SU-DHL-6 (cell line): ENCODE measurements at regions not wholly inside any gene's neighbourhood (a gene's known extent, or its start where the extent isn't known, plus 50 kb on each side); places are given as distances from the start of the nearest gene placed in this dataset.

ENCODE experiments used
- H2AFZ ChIP-seq: fragments of 200-600 bp; sonication (generic); 2 replicates; pipeline ENCODE4 v1.6.1; 2014; ENCODE audit warnings: low read depth, mild to moderate bottlenecking, moderate library complexity, mixed read lengths, antibody characterized with exemption, low read length; ENCODE audit not compliant: severe bottlenecking
- H3F3A ChIP-seq: fragments of 200-600 bp; shearing (Covaris generic); 2 replicates; pipeline ENCODE4 v1.6.0; 2016; ENCODE audit warnings: antibody characterized with exemption, mild to moderate bottlenecking; ENCODE audit not compliant: insufficient read depth
- H3K27ac ChIP-seq: fragments of 200-600 bp; sonication (generic); 2 replicates; pipeline ENCODE4 v1.5.1; 2016; ENCODE audit warnings: low read depth, mild to moderate bottlenecking, low read length, moderate library complexity, mixed read lengths
- H3K27me3 ChIP-seq: fragments of 200-600 bp; sonication (generic), shearing (Covaris generic); 2 replicates; pipeline ENCODE4 v1.6.0; 2014; ENCODE audit warnings: mild to moderate bottlenecking, low read length
- H3K36me3 ChIP-seq: fragments of 200-600 bp; sonication (generic); 2 replicates; pipeline ENCODE4 v1.6.1; 2014; ENCODE audit warnings: mild to moderate bottlenecking, low read length, mixed read lengths
- H3K4me2 ChIP-seq: fragments of 300-600, 200-600 bp; shearing (Covaris generic), sonication (generic); 2 replicates; pipeline ENCODE4 v1.6.0; 2014; ENCODE audit warnings: low read length, low read depth, mild to moderate bottlenecking; ENCODE audit not compliant: poor library complexity, severe bottlenecking
- H3K4me3 ChIP-seq: fragments of 200-600 bp; sonication (generic); 2 replicates; pipeline ENCODE4 v1.5.1; 2014; ENCODE audit warnings: antibody characterized with exemption, low read length, mild to moderate bottlenecking, mixed read lengths; ENCODE audit not compliant: insufficient read depth, poor library complexity, severe bottlenecking
- H3K79me2 ChIP-seq: fragments of 200-600 bp; sonication (generic); 2 replicates; pipeline ENCODE4 v1.6.1; 2014; ENCODE audit warnings: mild to moderate bottlenecking, low read length, moderate library complexity; ENCODE audit not compliant: insufficient read depth
- H3K9ac ChIP-seq: fragments of 200-600 bp; sonication (generic); 2 replicates; pipeline ENCODE4 v1.7.0; 2014; ENCODE audit warnings: mild to moderate bottlenecking, low read length
- H3K9me2 ChIP-seq: fragments of 200-600 bp; sonication (generic); replicated peaks from 2 replicates; pipeline ENCODE4 v1.6.1; 2014; ENCODE audit warnings: low read length; ENCODE audit not compliant: insufficient read depth
- H3K9me3 ChIP-seq: fragments of 200-600 bp; sonication (generic); 2 replicates; pipeline ENCODE4 v1.6.1; 2014; ENCODE audit warnings: low read length, mixed read lengths; ENCODE audit not compliant: insufficient read depth
- H4K20me1 ChIP-seq: fragments of 200-600 bp; sonication (generic); 2 replicates; pipeline ENCODE4 v1.6.1; 2014; ENCODE audit warnings: low read depth, mild to moderate bottlenecking, antibody characterized with exemption, low read length, moderate library complexity, mixed read lengths
- CTCF ChIP-seq: fragments of 200-600 bp; sonication (generic); IDR thresholded peaks from one replicate; pipeline ENCODE4 v1.5.1; 2017; ENCODE audit warnings: antibody characterized with exemption, mild to moderate bottlenecking, low read length, moderate library complexity; ENCODE audit not compliant: insufficient read depth, poor library complexity, severe bottlenecking
- EZH2phosphoT487 ChIP-seq: fragments of 200-600 bp; sonication (generic), shearing (Covaris generic); conservative IDR thresholded peaks from 2 replicates; pipeline ENCODE4 v1.6.1; 2018; ENCODE audit warnings: mild to moderate bottlenecking, antibody characterized with exemption, low read length, moderate library complexity, mixed read lengths

GRCh38 chr5:98594098-98594497 lies 179.4 kb upstream of the RGMB start:
- H3K4me2 ChIP-seq: no peak overlapping the region
- H3K9me2 ChIP-seq: no peaks in the 10 kb centered on the region
- H3K9ac ChIP-seq: no peak overlapping the region
- H2AFZ ChIP-seq: no peak overlapping the region
- H3K4me3 ChIP-seq: no peak overlapping the region
- no peak for TF ChIP-seq CTCF
- TF ChIP-seq EZH2phosphoT487: no peak
- no peaks in the 10 kb centered on the region for H3K79me2 ChIP-seq
- H3K27me3 ChIP-seq: no peaks in the 10 kb centered on the region
- H3F3A ChIP-seq: no peaks in the 10 kb centered on the region
- H3K9me3 ChIP-seq: no peaks in the 10 kb centered on the region
- H4K20me1 ChIP-seq: no peaks in the 10 kb centered on the region
- no peak overlapping the region for H3K27ac ChIP-seq
- no peaks in the 10 kb centered on the region for H3K36me3 ChIP-seq

- no peaks in the 10 kb centered on the region for H3K36me3 ChIP-seq
- H3F3A ChIP-seq: no peaks in the 10 kb centered on the region
- H3K27me3 ChIP-seq: no peaks in the 10 kb centered on the region
- H3K9me2 ChIP-seq: no peaks in the 10 kb centered on the region
- no peak overlapping the region for H2AFZ ChIP-seq
- no peaks in the 10 kb centered on the region for H3K9me3 ChIP-seq
- no peak overlapping the region for H3K9ac ChIP-seq
- TF ChIP-seq EZH2phosphoT487 (no peak), CTCF (no peak)
- no peak overlapping the region for H3K27ac ChIP-seq
- H3K79me2 ChIP-seq: no peaks in the 10 kb centered on the region
- H3K4me3 ChIP-seq: no peak overlapping the region
- no peaks in the 10 kb centered on the region for H4K20me1 ChIP-seq
- H3K4me2 ChIP-seq: no peak overlapping the region
These were observed 174.4 kb upstream of the RGMB start for GRCh38 chr5:98599016-98599415.

GRCh38 chr5:98602534-98603112 lies 170.8 kb upstream of the RGMB start:
- H3F3A ChIP-seq: no peaks in the 10 kb centered on the region
- H3K36me3 ChIP-seq: no peaks in the 10 kb centered on the region
- H3K9me2 ChIP-seq: no peaks in the 10 kb centered on the region
- no peaks in the 10 kb centered on the region for H3K27me3 ChIP-seq
- H4K20me1 ChIP-seq: no peaks in the 10 kb centered on the region
- H2AFZ ChIP-seq: no peak overlapping the region
- H3K9me3 ChIP-seq: no peaks in the 10 kb centered on the region
- H3K27ac ChIP-seq: no peak overlapping the region
- no peak overlapping the region for H3K9ac ChIP-seq
- no peaks in the 10 kb centered on the region for H3K79me2 ChIP-seq
- no peak overlapping the region for H3K4me2 ChIP-seq
- H3K4me3 ChIP-seq: no peak overlapping the region
- TF ChIP-seq CTCF (no peak), EZH2phosphoT487 (no peak)
